ENCODE measurements at regions not wholly inside any gene's neighbourhood (a gene's known extent, or its start where the extent isn't known, plus 50 kb on each side); places are given as distances from the start of the nearest gene placed in this dataset.

GRCh38 chrX:7314425-7314824 lies 166.5 kb upstream of the PUDP start:
- Histone ChIP-seq H3K4me3 (ENCODE audit: severe bottlenecking) (no peak overlapping the region), H3K9me3 (ENCODE audit: severe bottlenecking) (no peaks in the 10 kb centered on the region), H3K27ac (ENCODE audit: poor library complexity, severe bottlenecking) (no peak overlapping the region), H3K36me3 (ENCODE audit: low read depth) (no peaks in the 10 kb centered on the region), H3K27me3 (ENCODE audit: insufficient read depth, poor library complexity, severe bottlenecking) (no peaks in the 10 kb centered on the region), H3K4me1 (ENCODE audit: insufficient read depth, poor library complexity, severe bottlenecking) (no peaks in the 10 kb centered on the region)
- TF ChIP-seq, protein P1, sequence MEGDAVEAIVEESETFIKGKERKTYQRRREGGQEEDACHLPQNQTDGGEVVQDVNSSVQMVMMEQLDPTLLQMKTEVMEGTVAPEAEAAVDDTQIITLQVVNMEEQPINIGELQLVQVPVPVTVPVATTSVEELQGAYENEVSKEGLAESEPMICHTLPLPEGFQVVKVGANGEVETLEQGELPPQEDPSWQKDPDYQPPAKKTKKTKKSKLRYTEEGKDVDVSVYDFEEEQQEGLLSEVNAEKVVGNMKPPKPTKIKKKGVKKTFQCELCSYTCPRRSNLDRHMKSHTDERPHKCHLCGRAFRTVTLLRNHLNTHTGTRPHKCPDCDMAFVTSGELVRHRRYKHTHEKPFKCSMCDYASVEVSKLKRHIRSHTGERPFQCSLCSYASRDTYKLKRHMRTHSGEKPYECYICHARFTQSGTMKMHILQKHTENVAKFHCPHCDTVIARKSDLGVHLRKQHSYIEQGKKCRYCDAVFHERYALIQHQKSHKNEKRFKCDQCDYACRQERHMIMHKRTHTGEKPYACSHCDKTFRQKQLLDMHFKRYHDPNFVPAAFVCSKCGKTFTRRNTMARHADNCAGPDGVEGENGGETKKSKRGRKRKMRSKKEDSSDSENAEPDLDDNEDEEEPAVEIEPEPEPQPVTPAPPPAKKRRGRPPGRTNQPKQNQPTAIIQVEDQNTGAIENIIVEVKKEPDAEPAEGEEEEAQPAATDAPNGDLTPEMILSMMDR (IDR thresholded peaks at IDR 0.05; ENCODE audit: poor library complexity, severe bottlenecking) = no peak
- no peak for DNase-seq (ENCODE audit: low spot score)
- ATAC-seq (ENCODE audit: low read depth) = no peak

- TF ChIP-seq, protein P1 (IDR thresholded peaks at IDR 0.05; ENCODE audit: poor library complexity, severe bottlenecking) = no peak
- DNase-seq (ENCODE audit: low spot score) = no peak
- ATAC-seq (ENCODE audit: low read depth) = no peak
- no peak overlapping the region for H3K4me3 ChIP-seq (ENCODE audit: severe bottlenecking)
- no peaks in the 10 kb centered on the region for H3K4me1 ChIP-seq (ENCODE audit: insufficient read depth, poor library complexity, severe bottlenecking)
- no peaks in the 10 kb centered on the region for H3K9me3 ChIP-seq (ENCODE audit: severe bottlenecking)
- no peak overlapping the region for H3K27ac ChIP-seq (ENCODE audit: poor library complexity, severe bottlenecking)
- H3K36me3 ChIP-seq (ENCODE audit: low read depth) = no peaks in the 10 kb centered on the region
- no peaks in the 10 kb centered on the region for H3K27me3 ChIP-seq (ENCODE audit: insufficient read depth, poor library complexity, severe bottlenecking)
These were observed 159.8 kb upstream of the PUDP start for GRCh38 chrX:7307720-7308119.

DNA sequence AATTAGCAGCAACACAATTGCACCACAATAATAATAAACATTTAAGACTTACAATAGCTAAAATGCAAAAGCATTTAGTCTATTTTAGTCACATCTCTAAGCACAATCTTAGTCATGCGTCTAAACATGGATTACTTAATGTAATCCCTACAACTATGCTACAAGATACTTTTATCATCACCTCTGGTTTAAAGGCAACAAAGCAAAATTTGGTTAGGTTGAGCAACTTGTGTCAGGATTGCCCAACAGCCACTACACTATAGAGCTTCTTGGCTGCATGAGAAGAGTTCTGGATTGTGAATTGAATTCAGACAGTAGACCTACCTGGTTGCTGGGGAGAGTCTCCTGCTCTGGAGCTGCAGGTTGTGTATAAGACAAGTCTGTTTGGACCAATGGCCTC lies 146.5 kb upstream of the PUDP start:
- no peaks in the 10 kb centered on the region for H3K36me3 ChIP-seq (ENCODE audit: low read depth)
- H3K27ac ChIP-seq (ENCODE audit: poor library complexity, severe bottlenecking) = no peak overlapping the region
- H3K4me1 ChIP-seq (ENCODE audit: insufficient read depth, poor library complexity, severe bottlenecking) = no peaks in the 10 kb centered on the region
- H3K4me3 ChIP-seq (ENCODE audit: severe bottlenecking) = no peak overlapping the region
- DNase-seq (ENCODE audit: low spot score) (no peak), ATAC-seq (ENCODE audit: low read depth) (no peak)
- no peaks in the 10 kb centered on the region for H3K27me3 ChIP-seq (ENCODE audit: insufficient read depth, poor library complexity, severe bottlenecking)
- no peaks in the 10 kb centered on the region for H3K9me3 ChIP-seq (ENCODE audit: severe bottlenecking)
- TF ChIP-seq, protein P1 (IDR thresholded peaks at IDR 0.05; ENCODE audit: poor library complexity, severe bottlenecking) = no peak

DNA sequence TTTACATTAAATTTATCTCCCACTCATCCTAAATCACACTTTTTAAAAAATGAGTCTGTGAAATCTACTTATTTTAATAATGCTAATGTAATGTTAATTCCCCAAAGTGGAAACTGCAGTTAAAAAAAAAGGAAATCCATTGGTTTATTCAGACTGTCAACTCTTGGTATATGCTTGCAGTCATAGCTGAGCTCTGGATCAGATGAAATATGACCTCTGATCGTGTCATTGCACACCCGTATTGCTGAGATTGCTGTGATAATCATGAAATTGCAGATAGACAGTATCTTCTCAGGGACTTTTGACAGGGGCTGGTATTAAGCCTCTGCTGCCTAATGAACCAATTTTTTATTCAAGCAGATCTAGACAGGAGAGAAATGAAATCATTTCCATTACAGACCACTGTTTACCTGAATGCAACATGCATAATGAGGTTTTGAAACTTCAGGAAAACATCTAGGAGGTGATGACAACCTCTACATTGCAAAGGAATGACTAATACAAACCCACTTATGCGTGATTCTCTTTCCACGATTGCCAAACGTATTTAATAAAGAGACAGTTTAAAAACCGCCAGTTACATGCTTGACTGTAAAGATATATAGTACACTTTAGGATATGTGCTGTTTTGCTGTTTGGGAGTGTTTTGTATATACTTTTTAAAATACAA lies 138.3 kb upstream of the PUDP start:
- H3K9me3 ChIP-seq (ENCODE audit: severe bottlenecking) = no peaks in the 10 kb centered on the region
- H3K27me3 ChIP-seq (ENCODE audit: insufficient read depth, poor library complexity, severe bottlenecking) = no peaks in the 10 kb centered on the region
- no peaks in the 10 kb centered on the region for H3K36me3 ChIP-seq (ENCODE audit: low read depth)
- H3K27ac ChIP-seq (ENCODE audit: poor library complexity, severe bottlenecking) = no peak overlapping the region
- TF ChIP-seq, protein P1 (IDR thresholded peaks at IDR 0.05; ENCODE audit: poor library complexity, severe bottlenecking) = no peak
- no peaks in the 10 kb centered on the region for H3K4me1 ChIP-seq (ENCODE audit: insufficient read depth, poor library complexity, severe bottlenecking)
- H3K4me3 ChIP-seq (ENCODE audit: severe bottlenecking) = no peak overlapping the region
- DNase-seq (ENCODE audit: low spot score) (no peak), ATAC-seq (ENCODE audit: low read depth) (no peak)

- no peak for ATAC-seq (ENCODE audit: low read depth)
- TF ChIP-seq, protein P1 (IDR thresholded peaks at IDR 0.05; ENCODE audit: poor library complexity, severe bottlenecking) = no peak
These were observed 137.8 kb upstream of the PUDP start for GRCh38 chrX:7285765-7286164.

More at GRCh38 chrX:7285765-7286164, 137.8 kb upstream of the PUDP start:
- H3K27ac ChIP-seq (ENCODE audit: poor library complexity, severe bottlenecking) = no peak overlapping the region
- no peaks in the 10 kb centered on the region for H3K4me1 ChIP-seq (ENCODE audit: insufficient read depth, poor library complexity, severe bottlenecking)
- H3K9me3 ChIP-seq (ENCODE audit: severe bottlenecking) = no peaks in the 10 kb centered on the region
- H3K36me3 ChIP-seq (ENCODE audit: low read depth) = no peaks in the 10 kb centered on the region
- no peak overlapping the region for H3K4me3 ChIP-seq (ENCODE audit: severe bottlenecking)
- H3K27me3 ChIP-seq (ENCODE audit: insufficient read depth, poor library complexity, severe bottlenecking) = no peaks in the 10 kb centered on the region
- no peak for DNase-seq (ENCODE audit: low spot score)

Measured in RWPE2 (cell line).